H1 (cell line): ENCODE measurements at regions not wholly inside any gene's neighbourhood (a gene's known extent, or its start where the extent isn't known, plus 50 kb on each side); places are given as distances from the start of the nearest gene placed in this dataset.

Experiments used
- ATF2 ChIP-seq: IDR thresholded peaks from 2 replicates; pipeline ENCODE4 v1.6.1; 2012; ENCODE audit warnings: low read length, inconsistent platforms
- BACH1 ChIP-seq: IDR thresholded peaks from 2 replicates; pipeline ENCODE4 v1.6.1; 2012; ENCODE audit warnings: low read length, improper control_type of control experiment
- GABPA ChIP-seq: IDR thresholded peaks from 2 replicates; pipeline ENCODE4 v1.6.1; 2011; ENCODE audit warnings: mild to moderate bottlenecking, low read length, moderate library complexity, borderline replicate concordance; ENCODE audit not compliant: insufficient read depth
- JUN ChIP-seq: IDR thresholded peaks from 2 replicates; pipeline ENCODE4 v1.6.1; 2011; ENCODE audit warnings: low read depth, mild to moderate bottlenecking, improper control_type of control experiment, low read length
- NRF1 ChIP-seq: IDR thresholded peaks from 2 replicates; pipeline ENCODE4 v1.6.1; 2011; ENCODE audit warnings: mild to moderate bottlenecking, low read depth, low read length, improper control_type of control experiment
- PHF8 ChIP-seq: fragments of 200-600 bp; sonication (generic); conservative IDR thresholded peaks from 2 replicates; pipeline ENCODE4 v1.7.1; 2012; ENCODE audit warnings: low read depth, mild to moderate bottlenecking, inconsistent platforms, low read length, moderate library complexity
- RAD21 ChIP-seq, 2 experiments: IDR thresholded peaks in 1 of 2; conservative IDR thresholded peaks in 1 of 2; 2 replicates each; pipeline ENCODE4 v1.6.1; 2011; ENCODE audit warnings: low read depth in 2 of 2, low read length in 2 of 2, improper control_type of control experiment in 1 of 2, inconsistent platforms in 1 of 2, mild to moderate bottlenecking in 1 of 2, moderate library complexity in 1 of 2
- RBBP5 ChIP-seq: IDR thresholded peaks from 2 replicates; pipeline ENCODE4 v1.7.1; 2012; ENCODE audit warnings: low read depth, mild to moderate bottlenecking, inconsistent platforms, low read length, moderate library complexity, borderline replicate concordance
- YY1 ChIP-seq: IDR thresholded peaks from 2 replicates; pipeline ENCODE4 v1.6.1; 2011; ENCODE audit warnings: low read depth, mild to moderate bottlenecking, low read length
- TF ChIP-seq, protein P1 (sequence below): fragments of 300-600 bp; sonication (generic); IDR thresholded peaks from 2 replicates; pipeline ENCODE4 v1.7.1; 2012; ENCODE audit warnings: low read length, moderate library complexity, mild to moderate bottlenecking, inconsistent platforms; ENCODE audit not compliant: insufficient replicate concordance

DNA sequence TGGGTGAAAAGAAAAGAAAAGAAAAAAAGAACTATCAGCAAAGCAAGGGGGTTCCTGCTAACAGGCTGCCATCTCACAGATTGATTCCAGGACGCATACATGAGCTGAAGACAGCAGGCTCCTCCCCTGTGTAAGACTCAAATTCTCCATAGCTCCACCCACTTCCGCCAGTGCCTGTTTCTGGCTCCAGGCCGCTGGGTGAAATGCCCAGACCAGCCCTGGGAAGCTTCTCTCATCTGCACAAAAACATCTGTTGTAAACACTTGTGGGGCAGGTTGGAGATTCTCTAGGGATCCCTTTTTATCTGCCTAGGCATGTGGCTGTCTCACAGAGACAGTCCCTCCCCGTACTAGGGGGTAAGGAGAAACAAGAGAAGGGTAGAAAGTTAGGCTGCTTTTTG lies 1054.4 kb upstream of the SPRY2 start (continued):
- TF ChIP-seq, protein P1, sequence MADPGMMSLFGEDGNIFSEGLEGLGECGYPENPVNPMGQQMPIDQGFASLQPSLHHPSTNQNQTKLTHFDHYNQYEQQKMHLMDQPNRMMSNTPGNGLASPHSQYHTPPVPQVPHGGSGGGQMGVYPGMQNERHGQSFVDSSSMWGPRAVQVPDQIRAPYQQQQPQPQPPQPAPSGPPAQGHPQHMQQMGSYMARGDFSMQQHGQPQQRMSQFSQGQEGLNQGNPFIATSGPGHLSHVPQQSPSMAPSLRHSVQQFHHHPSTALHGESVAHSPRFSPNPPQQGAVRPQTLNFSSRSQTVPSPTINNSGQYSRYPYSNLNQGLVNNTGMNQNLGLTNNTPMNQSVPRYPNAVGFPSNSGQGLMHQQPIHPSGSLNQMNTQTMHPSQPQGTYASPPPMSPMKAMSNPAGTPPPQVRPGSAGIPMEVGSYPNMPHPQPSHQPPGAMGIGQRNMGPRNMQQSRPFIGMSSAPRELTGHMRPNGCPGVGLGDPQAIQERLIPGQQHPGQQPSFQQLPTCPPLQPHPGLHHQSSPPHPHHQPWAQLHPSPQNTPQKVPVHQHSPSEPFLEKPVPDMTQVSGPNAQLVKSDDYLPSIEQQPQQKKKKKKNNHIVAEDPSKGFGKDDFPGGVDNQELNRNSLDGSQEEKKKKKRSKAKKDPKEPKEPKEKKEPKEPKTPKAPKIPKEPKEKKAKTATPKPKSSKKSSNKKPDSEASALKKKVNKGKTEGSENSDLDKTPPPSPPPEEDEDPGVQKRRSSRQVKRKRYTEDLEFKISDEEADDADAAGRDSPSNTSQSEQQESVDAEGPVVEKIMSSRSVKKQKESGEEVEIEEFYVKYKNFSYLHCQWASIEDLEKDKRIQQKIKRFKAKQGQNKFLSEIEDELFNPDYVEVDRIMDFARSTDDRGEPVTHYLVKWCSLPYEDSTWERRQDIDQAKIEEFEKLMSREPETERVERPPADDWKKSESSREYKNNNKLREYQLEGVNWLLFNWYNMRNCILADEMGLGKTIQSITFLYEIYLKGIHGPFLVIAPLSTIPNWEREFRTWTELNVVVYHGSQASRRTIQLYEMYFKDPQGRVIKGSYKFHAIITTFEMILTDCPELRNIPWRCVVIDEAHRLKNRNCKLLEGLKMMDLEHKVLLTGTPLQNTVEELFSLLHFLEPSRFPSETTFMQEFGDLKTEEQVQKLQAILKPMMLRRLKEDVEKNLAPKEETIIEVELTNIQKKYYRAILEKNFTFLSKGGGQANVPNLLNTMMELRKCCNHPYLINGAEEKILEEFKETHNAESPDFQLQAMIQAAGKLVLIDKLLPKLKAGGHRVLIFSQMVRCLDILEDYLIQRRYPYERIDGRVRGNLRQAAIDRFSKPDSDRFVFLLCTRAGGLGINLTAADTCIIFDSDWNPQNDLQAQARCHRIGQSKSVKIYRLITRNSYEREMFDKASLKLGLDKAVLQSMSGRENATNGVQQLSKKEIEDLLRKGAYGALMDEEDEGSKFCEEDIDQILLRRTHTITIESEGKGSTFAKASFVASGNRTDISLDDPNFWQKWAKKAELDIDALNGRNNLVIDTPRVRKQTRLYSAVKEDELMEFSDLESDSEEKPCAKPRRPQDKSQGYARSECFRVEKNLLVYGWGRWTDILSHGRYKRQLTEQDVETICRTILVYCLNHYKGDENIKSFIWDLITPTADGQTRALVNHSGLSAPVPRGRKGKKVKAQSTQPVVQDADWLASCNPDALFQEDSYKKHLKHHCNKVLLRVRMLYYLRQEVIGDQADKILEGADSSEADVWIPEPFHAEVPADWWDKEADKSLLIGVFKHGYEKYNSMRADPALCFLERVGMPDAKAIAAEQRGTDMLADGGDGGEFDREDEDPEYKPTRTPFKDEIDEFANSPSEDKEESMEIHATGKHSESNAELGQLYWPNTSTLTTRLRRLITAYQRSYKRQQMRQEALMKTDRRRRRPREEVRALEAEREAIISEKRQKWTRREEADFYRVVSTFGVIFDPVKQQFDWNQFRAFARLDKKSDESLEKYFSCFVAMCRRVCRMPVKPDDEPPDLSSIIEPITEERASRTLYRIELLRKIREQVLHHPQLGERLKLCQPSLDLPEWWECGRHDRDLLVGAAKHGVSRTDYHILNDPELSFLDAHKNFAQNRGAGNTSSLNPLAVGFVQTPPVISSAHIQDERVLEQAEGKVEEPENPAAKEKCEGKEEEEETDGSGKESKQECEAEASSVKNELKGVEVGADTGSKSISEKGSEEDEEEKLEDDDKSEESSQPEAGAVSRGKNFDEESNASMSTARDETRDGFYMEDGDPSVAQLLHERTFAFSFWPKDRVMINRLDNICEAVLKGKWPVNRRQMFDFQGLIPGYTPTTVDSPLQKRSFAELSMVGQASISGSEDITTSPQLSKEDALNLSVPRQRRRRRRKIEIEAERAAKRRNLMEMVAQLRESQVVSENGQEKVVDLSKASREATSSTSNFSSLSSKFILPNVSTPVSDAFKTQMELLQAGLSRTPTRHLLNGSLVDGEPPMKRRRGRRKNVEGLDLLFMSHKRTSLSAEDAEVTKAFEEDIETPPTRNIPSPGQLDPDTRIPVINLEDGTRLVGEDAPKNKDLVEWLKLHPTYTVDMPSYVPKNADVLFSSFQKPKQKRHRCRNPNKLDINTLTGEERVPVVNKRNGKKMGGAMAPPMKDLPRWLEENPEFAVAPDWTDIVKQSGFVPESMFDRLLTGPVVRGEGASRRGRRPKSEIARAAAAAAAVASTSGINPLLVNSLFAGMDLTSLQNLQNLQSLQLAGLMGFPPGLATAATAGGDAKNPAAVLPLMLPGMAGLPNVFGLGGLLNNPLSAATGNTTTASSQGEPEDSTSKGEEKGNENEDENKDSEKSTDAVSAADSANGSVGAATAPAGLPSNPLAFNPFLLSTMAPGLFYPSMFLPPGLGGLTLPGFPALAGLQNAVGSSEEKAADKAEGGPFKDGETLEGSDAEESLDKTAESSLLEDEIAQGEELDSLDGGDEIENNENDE: no peak
- TF ChIP-seq RAD21 (IDR thresholded peaks at IDR 0.05 in 1 of 2, conservative IDR thresholded peaks at IDR 0.05 in 1 of 2; ENCODE audit: low read depth in 2 of 2, low read length in 2 of 2): no peak
- TF ChIP-seq ATF2: no peak
- TF ChIP-seq BACH1: no peak
- no peak for TF ChIP-seq RBBP5
- no peak for TF ChIP-seq JUN
- TF ChIP-seq NRF1: no peak
- no peak for TF ChIP-seq PHF8
- no peak for TF ChIP-seq YY1
- TF ChIP-seq GABPA: no peak
